Heart left ventricle (tissue), 13 donors: ENCODE measurements at regions not wholly inside any gene's neighbourhood (a gene's known extent, or its start where the extent isn't known, plus 50 kb on each side); places are given as distances from the start of the nearest gene placed in this dataset.

Experiments
- CTCF ChIP-seq, 12 donors: fragments of 200-600 bp; sonication (generic) in 4 of 12; IDR thresholded peaks; one replicate each; pipeline versions ENCODE4 v1.5.0 to v1.8.0; 2018 to 2022; ENCODE audit warnings: antibody characterized with exemption in 12 of 12, mild to moderate bottlenecking in 5 of 12
- POLR2A ChIP-seq, 2 donors: fragments of 450-650 bp; IDR thresholded peaks; one replicate each; pipeline ENCODE4 v1.6.1; 2017; ENCODE audit warnings: antibody characterized with exemption in 2 of 2, mild to moderate bottlenecking in 2 of 2, moderate library complexity in 2 of 2
- donor health status: ischemic (EF 13 %, LVEDD 7.1; RV severe dilation, severe dysfunction).
- donor health status: DM: no; HTN: yes; CAD: no.
- donor health status: DM: no; HTN: no; CAD: no.
- donor health status: ischemic (EF 25% LVEDD 6.9; RV normal size, moderate dysfunction).
- donor health status: ischemic (EF 25% LVEDD 5.7; RV mildly dilated, moderate dysfunction).
- donor health status: ischemic (EF 35%, LVEDD 5.7; RV mildly dilated, moderate dysfunction).
- donor health status: nonischemic (EF 11% LVEDD 7.7; RV severe dilation, severe dysfunction).
- donor health status: DM: yes; HTN: yes; CAD: no.
- donor health status: PGD.
- donor health status: ischemic (EF 29% LVEDD 5.4; RV normal size, mild dysfunction).
- donor health status: nonischemic (EF 23%, LVEDD 6.1; RV moderate dilation, normal function).

- TF ChIP-seq CTCF (IDR thresholded peaks at IDR 0.05) = no peak
- no peak for TF ChIP-seq POLR2A (IDR thresholded peaks at IDR 0.05)
These were observed 568.6 kb downstream of the CETN3 start for GRCh38 chr5:89840906-89841305.
